ENCODE measurements at regions not wholly inside any gene's neighbourhood (a gene's known extent, or its start where the extent isn't known, plus 50 kb on each side); places are given as distances from the start of the nearest gene placed in this dataset.

DNA sequence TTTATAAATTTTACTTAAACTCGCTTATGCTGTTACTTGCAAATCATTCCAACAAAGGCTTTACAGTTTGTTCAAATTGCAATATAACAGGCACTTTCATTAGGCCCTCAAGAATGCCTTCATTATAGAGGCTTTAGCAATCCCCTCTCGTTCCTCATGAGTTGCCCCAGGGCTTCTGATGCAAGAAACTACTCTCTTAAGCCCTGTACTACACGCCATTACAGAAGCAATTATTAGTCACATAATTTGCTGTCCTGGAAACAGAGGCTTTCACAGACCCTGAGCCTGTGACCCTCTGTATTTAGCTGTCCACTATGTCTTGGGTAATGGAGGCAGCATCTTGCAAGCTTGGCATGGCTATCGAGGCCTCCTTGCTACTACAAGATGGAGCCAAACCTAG lies 965.9 kb upstream of the DIAPH2 start:
- Histone ChIP-seq H2BK12ac (ENCODE audit: low read length in 2 of 2) (no peak overlapping the region), H3K79me1 (replicated peaks; ENCODE audit: low read length, poor library complexity, severe bottlenecking) (no peaks in the 10 kb centered on the region), H4K91ac (ENCODE audit: low read length) (no peak overlapping the region), H3K4me2 (ENCODE audit: low read length, poor library complexity, severe bottlenecking) (no peak overlapping the region), H2AFZ (ENCODE audit: low read depth, low read length) (no peak overlapping the region), H3K9me3 (ENCODE audit: control insufficient read depth, low read length) (no peaks in the 10 kb centered on the region), H3K14ac (ENCODE audit: low read length in 2 of 2) (no peak overlapping the region), H3K18ac (ENCODE audit: low read depth in 1 of 2, low read length in 2 of 2) (no peak overlapping the region), H3K4ac (ENCODE audit: low read depth in 1 of 2, low read length in 2 of 2) (no peak overlapping the region), H3K27me3 (ENCODE audit: control insufficient read depth in 1 of 2, insufficient read depth in 1 of 2, low read length in 2 of 2) (no peaks in the 10 kb centered on the region), H2AK5ac (ENCODE audit: low read length, severe bottlenecking) (no peak overlapping the region), H3K4me3 (ENCODE audit: insufficient read depth in 1 of 2, low read depth in 1 of 2, low read length in 2 of 2) (no peak overlapping the region), H3K9ac (ENCODE audit: low read length) (no peak overlapping the region), H2BK15ac (ENCODE audit: low read depth, poor library complexity, severe bottlenecking) (no peak overlapping the region), H2BK120ac (ENCODE audit: low read depth, low read length) (no peak overlapping the region), H2BK5ac (ENCODE audit: low read depth, low read length, poor library complexity, severe bottlenecking) (no peak overlapping the region), H3K4me1 (ENCODE audit: control insufficient read depth, insufficient read depth, low read depth, low read length) (no peaks in the 10 kb centered on the region), H3K27ac (ENCODE audit: low read length, poor library complexity, severe bottlenecking) (no peak overlapping the region), H3K23ac (ENCODE audit: low read length in 2 of 2) (no peak overlapping the region), H3K36me3 (ENCODE audit: control insufficient read depth in 1 of 2, insufficient read depth in 2 of 2, low read depth in 1 of 2, low read length in 2 of 2) (no peaks in the 10 kb centered on the region), H4K8ac (ENCODE audit: low read length) (no peak overlapping the region)
- 46% methylated on average over 3 of the region's 4 CpGs for WGBS
- DNase-seq, result no peak

DNA sequence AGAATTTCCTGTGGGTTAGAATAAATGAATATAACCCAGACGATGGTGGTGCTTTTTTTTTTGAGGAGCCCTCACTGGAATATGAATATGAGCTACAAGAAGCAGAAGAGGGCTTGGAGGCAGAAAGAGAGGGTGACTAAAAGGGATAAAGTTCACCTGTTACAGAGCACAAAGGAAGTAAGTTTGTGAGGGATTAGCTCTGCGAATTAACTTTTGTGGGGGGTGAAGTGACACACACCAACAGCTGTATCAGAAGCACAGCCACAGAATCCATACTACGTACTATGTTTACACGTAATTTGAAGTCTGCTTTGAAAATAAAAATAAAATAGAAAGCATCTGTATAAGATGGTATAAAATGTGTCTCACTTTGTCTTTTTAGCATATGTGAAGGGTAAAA lies 963.6 kb upstream of the DIAPH2 start:
- H3K79me1 ChIP-seq (replicated peaks; ENCODE audit: low read length, poor library complexity, severe bottlenecking), result no peaks in the 10 kb centered on the region
- H3K4me3 ChIP-seq (ENCODE audit: insufficient read depth in 1 of 2, low read depth in 1 of 2, low read length in 2 of 2), result no peak overlapping the region
- H3K4me1 ChIP-seq (ENCODE audit: control insufficient read depth, insufficient read depth, low read depth, low read length), result no peaks in the 10 kb centered on the region
- H2AK5ac ChIP-seq (ENCODE audit: low read length, severe bottlenecking), result no peak overlapping the region
- no peak overlapping the region for H4K91ac ChIP-seq (ENCODE audit: low read length)
- no peak overlapping the region for H3K23ac ChIP-seq (ENCODE audit: low read length in 2 of 2)
- no peak overlapping the region for H2AFZ ChIP-seq (ENCODE audit: low read depth, low read length)
- no peaks in the 10 kb centered on the region for H3K36me3 ChIP-seq (ENCODE audit: control insufficient read depth in 1 of 2, insufficient read depth in 2 of 2, low read depth in 1 of 2, low read length in 2 of 2)
- no peak overlapping the region for H3K18ac ChIP-seq (ENCODE audit: low read depth in 1 of 2, low read length in 2 of 2)
- no peaks in the 10 kb centered on the region for H3K27me3 ChIP-seq (ENCODE audit: control insufficient read depth in 1 of 2, insufficient read depth in 1 of 2, low read length in 2 of 2)
- WGBS, result 84% methylated on average over 1 of the region's 4 CpGs
- H4K8ac ChIP-seq (ENCODE audit: low read length), result no peak overlapping the region
- no peaks in the 10 kb centered on the region for H3K9me3 ChIP-seq (ENCODE audit: control insufficient read depth, low read length)
- H3K14ac ChIP-seq (ENCODE audit: low read length in 2 of 2), result no peak overlapping the region
- no peak overlapping the region for H3K9ac ChIP-seq (ENCODE audit: low read length)
- no peak overlapping the region for H3K4ac ChIP-seq (ENCODE audit: low read depth in 1 of 2, low read length in 2 of 2)
- H3K4me2 ChIP-seq (ENCODE audit: low read length, poor library complexity, severe bottlenecking), result no peak overlapping the region
- no peak overlapping the region for H3K27ac ChIP-seq (ENCODE audit: low read length, poor library complexity, severe bottlenecking)
- DNase-seq, result no peak
- H2BK5ac ChIP-seq (ENCODE audit: low read depth, low read length, poor library complexity, severe bottlenecking), result no peak overlapping the region
- no peak overlapping the region for H2BK15ac ChIP-seq (ENCODE audit: low read depth, poor library complexity, severe bottlenecking)
- no peak overlapping the region for H2BK120ac ChIP-seq (ENCODE audit: low read depth, low read length)
- no peak overlapping the region for H2BK12ac ChIP-seq (ENCODE audit: low read length in 2 of 2)

DNA sequence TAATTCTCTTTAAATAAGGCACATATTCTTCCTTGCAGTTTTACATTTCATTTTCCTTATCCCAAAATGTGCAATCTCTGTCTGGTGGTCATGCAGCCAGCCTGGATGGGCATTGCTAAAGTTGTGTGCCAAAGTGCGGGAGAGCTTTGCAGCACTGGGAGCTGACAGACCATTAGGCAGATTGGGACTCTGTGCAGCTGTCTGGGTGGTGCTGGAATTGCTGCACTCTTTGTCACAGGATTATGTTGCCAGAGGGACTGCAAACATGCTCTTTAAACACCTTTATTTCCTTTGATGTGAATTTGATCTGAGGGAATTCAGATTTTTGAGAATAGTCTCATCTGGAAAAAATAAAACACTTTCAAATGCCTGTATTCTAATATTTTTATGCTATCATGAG lies 956.2 kb upstream of the DIAPH2 start:
- Histone ChIP-seq H3K4me2 (ENCODE audit: low read length, poor library complexity, severe bottlenecking) (no peak overlapping the region), H2AFZ (ENCODE audit: low read depth, low read length) (no peak overlapping the region), H3K14ac (ENCODE audit: low read length in 2 of 2) (no peak overlapping the region), H4K91ac (ENCODE audit: low read length) (no peak overlapping the region), H4K8ac (ENCODE audit: low read length) (no peak overlapping the region), H3K27ac (ENCODE audit: low read length, poor library complexity, severe bottlenecking) (no peak overlapping the region), H2AK5ac (ENCODE audit: low read length, severe bottlenecking) (no peak overlapping the region), H2BK5ac (ENCODE audit: low read depth, low read length, poor library complexity, severe bottlenecking) (no peak overlapping the region), H3K27me3 (ENCODE audit: control insufficient read depth in 1 of 2, insufficient read depth in 1 of 2, low read length in 2 of 2) (peaks cover 0 to 4% of the 10 kb centered on the region in 2 experiments), H3K4ac (ENCODE audit: low read depth in 1 of 2, low read length in 2 of 2) (no peak overlapping the region), H3K9ac (ENCODE audit: low read length) (no peak overlapping the region), H2BK15ac (ENCODE audit: low read depth, poor library complexity, severe bottlenecking) (no peak overlapping the region), H3K9me3 (ENCODE audit: control insufficient read depth, low read length) (no peaks in the 10 kb centered on the region), H3K36me3 (ENCODE audit: control insufficient read depth in 1 of 2, insufficient read depth in 2 of 2, low read depth in 1 of 2, low read length in 2 of 2) (no peaks in the 10 kb centered on the region), H3K23ac (ENCODE audit: low read length in 2 of 2) (no peak overlapping the region), H3K4me1 (ENCODE audit: control insufficient read depth, insufficient read depth, low read depth, low read length) (no peaks in the 10 kb centered on the region), H3K4me3 (ENCODE audit: insufficient read depth in 1 of 2, low read depth in 1 of 2, low read length in 2 of 2) (no peak overlapping the region), H3K18ac (ENCODE audit: low read depth in 1 of 2, low read length in 2 of 2) (no peak overlapping the region), H2BK120ac (ENCODE audit: low read depth, low read length) (no peak overlapping the region), H3K79me1 (replicated peaks; ENCODE audit: low read length, poor library complexity, severe bottlenecking) (no peaks in the 10 kb centered on the region), H2BK12ac (ENCODE audit: low read length in 2 of 2) (no peak overlapping the region)
- no peak for DNase-seq
- 50% methylated on average over 1 of the region's 1 CpG for WGBS

DNA sequence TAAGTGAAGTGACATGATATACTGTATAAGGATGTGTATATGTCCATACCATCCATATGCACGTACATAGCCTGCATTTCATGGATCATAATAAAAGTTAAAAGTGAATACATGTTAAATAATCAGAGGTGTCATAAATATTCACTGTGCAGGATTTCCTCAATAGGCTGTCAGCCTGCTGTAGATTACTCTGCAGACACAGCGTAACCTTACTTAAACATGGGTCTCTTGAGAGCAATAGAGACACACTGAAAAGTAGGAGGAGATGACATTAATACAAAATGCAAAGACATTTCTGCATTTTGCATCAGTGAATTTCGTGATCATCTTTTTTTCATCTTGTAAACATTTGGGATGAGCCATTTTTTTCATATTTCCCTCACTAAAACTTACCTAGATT lies 955.2 kb upstream of the DIAPH2 start:
- no peak overlapping the region for H3K4ac ChIP-seq (ENCODE audit: low read depth in 1 of 2, low read length in 2 of 2)
- no peaks in the 10 kb centered on the region for H3K9me3 ChIP-seq (ENCODE audit: control insufficient read depth, low read length)
- no peak overlapping the region for H2BK12ac ChIP-seq (ENCODE audit: low read length in 2 of 2)
- no peak overlapping the region for H3K27ac ChIP-seq (ENCODE audit: low read length, poor library complexity, severe bottlenecking)
- DNase-seq, result no peak
- H3K4me3 ChIP-seq (ENCODE audit: insufficient read depth in 1 of 2, low read depth in 1 of 2, low read length in 2 of 2), result no peak overlapping the region
- no peak overlapping the region for H3K4me2 ChIP-seq (ENCODE audit: low read length, poor library complexity, severe bottlenecking)
- H3K23ac ChIP-seq (ENCODE audit: low read length in 2 of 2), result no peak overlapping the region
- no peak overlapping the region for H2AFZ ChIP-seq (ENCODE audit: low read depth, low read length)
- no peak overlapping the region for H4K8ac ChIP-seq (ENCODE audit: low read length)
- no peak overlapping the region for H3K14ac ChIP-seq (ENCODE audit: low read length in 2 of 2)
- no peak overlapping the region for H3K9ac ChIP-seq (ENCODE audit: low read length)
- no peak overlapping the region for H2BK120ac ChIP-seq (ENCODE audit: low read depth, low read length)
- no peaks in the 10 kb centered on the region for H3K4me1 ChIP-seq (ENCODE audit: control insufficient read depth, insufficient read depth, low read depth, low read length)
- WGBS, result 40% methylated on average over 1 of the region's 3 CpGs
- H4K91ac ChIP-seq (ENCODE audit: low read length), result no peak overlapping the region
- no peak overlapping the region for H3K18ac ChIP-seq (ENCODE audit: low read depth in 1 of 2, low read length in 2 of 2)
- no peaks in the 10 kb centered on the region for H3K79me1 ChIP-seq (replicated peaks; ENCODE audit: low read length, poor library complexity, severe bottlenecking)
- H3K27me3 ChIP-seq (ENCODE audit: control insufficient read depth in 1 of 2, insufficient read depth in 1 of 2, low read length in 2 of 2), result peaks cover 0 to 4% of the 10 kb centered on the region in 2 experiments
- H2BK15ac ChIP-seq (ENCODE audit: low read depth, poor library complexity, severe bottlenecking), result no peak overlapping the region
- no peak overlapping the region for H2BK5ac ChIP-seq (ENCODE audit: low read depth, low read length, poor library complexity, severe bottlenecking)
- no peaks in the 10 kb centered on the region for H3K36me3 ChIP-seq (ENCODE audit: control insufficient read depth in 1 of 2, insufficient read depth in 2 of 2, low read depth in 1 of 2, low read length in 2 of 2)
- no peak overlapping the region for H2AK5ac ChIP-seq (ENCODE audit: low read length, severe bottlenecking)

All from mesenchymal stem cell (in vitro differentiated cells and primary cell).